HEK293 (cell line): ENCODE measurements at regions not wholly inside any gene's neighbourhood (a gene's known extent, or its start where the extent isn't known, plus 50 kb on each side); places are given as distances from the start of the nearest gene placed in this dataset.

ENCODE experiments used
- CTCF ChIA-PET: fragments of 350-600 bp; formaldehyde crosslinking; extraction: SDS; loops from one replicate; lab custom pipeline; 2021; ENCODE audit warnings: antibody characterized with exemption; lab: Yijun Ruan, JAX
- POLR2A ChIA-PET: fragments of 300-600 bp; formaldehyde crosslinking; extraction: SDS; loops from one replicate; lab custom pipeline; 2020; ENCODE audit warnings: antibody characterized with exemption, inconsistent platforms; lab: Yijun Ruan, JAX
- H3K27ac ChIP-seq: fragments of 200-500 bp; sonication (Bioruptor generic); 2 replicates; pipeline ENCODE4 v1.5.1; 2014; ENCODE audit warnings: low read depth, low read length, control low read depth, inconsistent platforms; ENCODE audit errors: extremely low read depth
- H3K36me3 ChIP-seq, 2 experiments: fragments of 200-500 bp in 1 of 2; sonication (Bioruptor generic) in 1 of 2; 1 replicate in 1 of 2; 2 replicates in 1 of 2; pipeline ENCODE4 v1.5.1; 2014 to 2017; ENCODE audit warnings: inconsistent platforms in 2 of 2, low read length in 2 of 2; ENCODE audit not compliant: control insufficient read depth in 2 of 2, insufficient read depth in 1 of 2
- H3K4me1 ChIP-seq: fragments of 200-500 bp; sonication (Bioruptor generic); 2 replicates; pipeline ENCODE4 v1.5.1; 2014; ENCODE audit warnings: mild to moderate bottlenecking, low read length, inconsistent platforms; ENCODE audit not compliant: control insufficient read depth, insufficient read depth
- H3K4me3 ChIP-seq: 2 replicates; pipeline ENCODE4 v1.5.1; 2011; ENCODE audit warnings: low read depth, mild to moderate bottlenecking, control low read depth, low read length, moderate library complexity
- H3K9me3 ChIP-seq: fragments of 200-500 bp; sonication (Bioruptor generic); 2 replicates; pipeline ENCODE4 v1.5.1; 2014; ENCODE audit warnings: low read depth, low read length, inconsistent platforms; ENCODE audit not compliant: control insufficient read depth, insufficient read depth
- GLI4 ChIP-seq: fragments of 450-650 bp; formaldehyde crosslinking; IDR thresholded peaks from 2 replicates; pipeline ENCODE4 v1.5.1; 2016; ENCODE audit warnings: missing biosample characterization, missing genetic modification characterization
- HOXA7 ChIP-seq: sonication (generic); formaldehyde crosslinking; IDR thresholded peaks from 2 replicates; pipeline ENCODE4 v1.8.1; 2022; ENCODE audit warnings: missing genetic modification reagents, borderline replicate concordance
- HOXD13 ChIP-seq: sonication (generic); formaldehyde crosslinking; IDR thresholded peaks from 2 replicates; pipeline ENCODE4 v1.8.0; 2022; ENCODE audit warnings: missing genetic modification reagents, borderline replicate concordance
- KLF7 ChIP-seq: fragments of 450-650 bp; formaldehyde crosslinking; IDR thresholded peaks from 2 replicates; pipeline ENCODE4 v1.5.1; 2016; ENCODE audit warnings: missing biosample characterization, missing genetic modification characterization, borderline replicate concordance
- KLF8 ChIP-seq: fragments of 450-650 bp; formaldehyde crosslinking; IDR thresholded peaks from 2 replicates; pipeline ENCODE4 v1.5.1; 2016; ENCODE audit warnings: missing biosample characterization, missing genetic modification characterization
- MYNN ChIP-seq: fragments of 450-650 bp; formaldehyde crosslinking; IDR thresholded peaks from 2 replicates; pipeline ENCODE4 v1.5.1; 2016; ENCODE audit warnings: missing biosample characterization, missing genetic modification characterization, borderline replicate concordance
- TCF7L2 ChIP-seq: IDR thresholded peaks from 2 replicates; pipeline ENCODE4 v1.6.1; 2011; ENCODE audit warnings: low read depth, mild to moderate bottlenecking, inconsistent platforms, low read length, moderate library complexity, borderline replicate concordance
- YY1 ChIP-seq: fragments of 450-650 bp; formaldehyde crosslinking; IDR thresholded peaks from 2 replicates; pipeline ENCODE4 v1.5.1; 2018; ENCODE audit warnings: missing biosample characterization, missing genetic modification characterization
- ZBTB11 ChIP-seq: fragments of 450-650 bp; formaldehyde crosslinking; conservative IDR thresholded peaks from 2 replicates; pipeline ENCODE4 v1.5.1; 2016; ENCODE audit warnings: low read depth, missing biosample characterization, missing genetic modification characterization
- ZNF10 ChIP-seq: fragments of 450-650 bp; formaldehyde crosslinking; IDR thresholded peaks from 2 replicates; pipeline ENCODE4 v1.5.1; 2017; ENCODE audit warnings: missing biosample characterization, missing genetic modification characterization
- ZNF112 ChIP-seq: fragments of 450-650 bp; formaldehyde crosslinking; IDR thresholded peaks from 2 replicates; pipeline ENCODE4 v1.5.0; 2017; ENCODE audit warnings: missing biosample characterization, missing genetic modification characterization
- ZNF132 ChIP-seq: fragments of 450-650 bp; formaldehyde crosslinking; IDR thresholded peaks from 2 replicates; pipeline ENCODE4 v1.5.1; 2017; ENCODE audit warnings: missing biosample characterization, missing genetic modification characterization, borderline replicate concordance
- ZNF140 ChIP-seq: fragments of 450-650 bp; formaldehyde crosslinking; IDR thresholded peaks from 2 replicates; pipeline ENCODE4 v1.5.1; 2016; ENCODE audit warnings: missing biosample characterization, missing genetic modification characterization
- ZNF174 ChIP-seq: fragments of 450-650 bp; formaldehyde crosslinking; IDR thresholded peaks from 2 replicates; pipeline ENCODE4 v1.5.0; 2017; ENCODE audit warnings: missing biosample characterization, mild to moderate bottlenecking, missing genetic modification characterization
- ZNF248 ChIP-seq: fragments of 450-650 bp; formaldehyde crosslinking; IDR thresholded peaks from 2 replicates; pipeline ENCODE4 v1.5.1; 2017; ENCODE audit warnings: missing biosample characterization, missing genetic modification characterization
- ZNF302 ChIP-seq: fragments of 450-650 bp; formaldehyde crosslinking; IDR thresholded peaks from 2 replicates; pipeline ENCODE4 v1.5.1; 2016; ENCODE audit warnings: missing biosample characterization, missing genetic modification characterization, low read depth
- ZNF311 ChIP-seq: fragments of 450-650 bp; formaldehyde crosslinking; IDR thresholded peaks from 2 replicates; pipeline ENCODE4 v1.5.1; 2017; ENCODE audit warnings: missing biosample characterization, missing genetic modification characterization, borderline replicate concordance
- ZNF335 ChIP-seq: fragments of 450-650 bp; formaldehyde crosslinking; conservative IDR thresholded peaks from 2 replicates; pipeline ENCODE4 v1.5.1; 2016; ENCODE audit warnings: missing biosample characterization, missing genetic modification characterization
- ZNF37A ChIP-seq: fragments of 450-650 bp; IDR thresholded peaks from 2 replicates; pipeline ENCODE4 v1.5.1; 2018; ENCODE audit warnings: missing biosample characterization, missing genetic modification characterization
- ZNF433 ChIP-seq: fragments of 450-650 bp; formaldehyde crosslinking; IDR thresholded peaks from 2 replicates; pipeline ENCODE4 v1.5.1; 2016; ENCODE audit warnings: missing biosample characterization, missing genetic modification characterization, low read depth
- ZNF473 ChIP-seq: fragments of 450-650 bp; formaldehyde crosslinking; IDR thresholded peaks from 2 replicates; pipeline ENCODE4 v1.5.1; 2017; ENCODE audit warnings: missing biosample characterization, missing genetic modification characterization
- ZNF48 ChIP-seq: fragments of 450-650 bp; formaldehyde crosslinking; IDR thresholded peaks from 2 replicates; pipeline ENCODE4 v1.5.1; 2016; ENCODE audit warnings: missing biosample characterization, missing genetic modification characterization
- ZNF501 ChIP-seq: fragments of 450-650 bp; formaldehyde crosslinking; IDR thresholded peaks from 2 replicates; pipeline ENCODE4 v1.5.1; 2016; ENCODE audit warnings: missing biosample characterization, missing genetic modification characterization
- ZNF561 ChIP-seq: fragments of 450-650 bp; IDR thresholded peaks from 2 replicates; pipeline ENCODE4 v1.5.1; 2018; ENCODE audit warnings: missing biosample characterization, missing genetic modification characterization, borderline replicate concordance
- ZNF621 ChIP-seq: fragments of 450-650 bp; formaldehyde crosslinking; IDR thresholded peaks from 2 replicates; pipeline ENCODE4 v1.5.1; 2017; ENCODE audit warnings: missing biosample characterization, missing genetic modification characterization
- ZNF664 ChIP-seq: fragments of 450-650 bp; formaldehyde crosslinking; IDR thresholded peaks from 2 replicates; pipeline ENCODE4 v1.5.1; 2016; ENCODE audit warnings: missing biosample characterization, missing genetic modification characterization
- ZNF704 ChIP-seq: fragments of 450-650 bp; formaldehyde crosslinking; IDR thresholded peaks from 2 replicates; pipeline ENCODE4 v1.5.1; 2016; ENCODE audit warnings: missing biosample characterization, missing genetic modification characterization
- ZNF768 ChIP-seq: fragments of 450-650 bp; formaldehyde crosslinking; IDR thresholded peaks from 2 replicates; pipeline ENCODE4 v1.5.1; 2018; ENCODE audit warnings: missing biosample characterization, mild to moderate bottlenecking, missing genetic modification characterization
- ZNF777 ChIP-seq: fragments of 450-650 bp; formaldehyde crosslinking; IDR thresholded peaks from 2 replicates; pipeline ENCODE4 v1.5.1; 2017; ENCODE audit warnings: missing biosample characterization, missing genetic modification characterization, borderline replicate concordance
- ZNF791 ChIP-seq: fragments of 450-650 bp; formaldehyde crosslinking; IDR thresholded peaks from 2 replicates; pipeline ENCODE4 v1.5.1; 2016; ENCODE audit warnings: missing biosample characterization, missing genetic modification characterization
- ZSCAN23 ChIP-seq: fragments of 450-650 bp; formaldehyde crosslinking; IDR thresholded peaks from 2 replicates; pipeline ENCODE4 v1.5.1; 2016; ENCODE audit warnings: missing biosample characterization, missing genetic modification characterization
- ZXDB ChIP-seq: fragments of 450-650 bp; formaldehyde crosslinking; IDR thresholded peaks from 2 replicates; pipeline ENCODE4 v1.5.1; 2016; ENCODE audit warnings: missing biosample characterization, missing genetic modification characterization

GRCh38 chr6:156688620-156688971, 88.6 kb upstream of the ARID1B start:
- Histone ChIP-seq H3K4me3 (no peak overlapping the region), H3K4me1 (peaks cover 3% of the 10 kb centered on the region; the same call in 1 of the 2 replicates), H3K27ac (no peak overlapping the region), H3K9me3 (no peaks in the 10 kb centered on the region), H3K36me3 (no peaks in the 10 kb centered on the region)
- TF ChIP-seq HOXD13 (CRISPR knock-in tag): no peak
- no peak for TF ChIP-seq ZNF140 (tag by site-specific recombination)
- TF ChIP-seq ZXDB (tag by site-specific recombination): no peak
- CTCF ChIA-PET: interaction anchor here (0.6 kb wide), 1 partner anchor 136 kb away, joined by 4 read pairs; no protein-coding TSS in a partner anchor
- POLR2A ChIA-PET: interaction anchor here (1.4 kb wide), 1 partner anchor 92 kb away, joined by 3 read pairs; no protein-coding TSS in a partner anchor

GRCh38 chr6:156687789-156688619, 89.2 kb upstream of the ARID1B start:
- Histone ChIP-seq H3K4me1 (peaks cover 3% of the 10 kb centered on the region; the same call in 1 of the 2 replicates), H3K36me3 (no peaks in the 10 kb centered on the region), H3K9me3 (no peaks in the 10 kb centered on the region), H3K4me3 (peak overlapping the region; percentile 65), H3K27ac (peak overlapping the region; percentile 41; the same call in 1 of the 2 replicates)
- CTCF ChIA-PET: no interaction called here
- POLR2A ChIA-PET: interaction anchor here (1.4 kb wide), 1 partner anchor 93 kb away, joined by 3 read pairs; no protein-coding TSS in a partner anchor
- TF ChIP-seq ZNF501 (tag by site-specific recombination): peak; percentile 17; the same call in 1 of the 2 replicates
- TF ChIP-seq ZNF48 (tag by site-specific recombination): no peak
- no peak for TF ChIP-seq TCF7L2
- no peak for TF ChIP-seq ZNF311
- no peak for TF ChIP-seq HOXA7 (CRISPR knock-in tag)
- no peak for TF ChIP-seq ZNF433 (tag by site-specific recombination)
- TF ChIP-seq ZNF174 (tag by site-specific recombination): no peak
- no peak for TF ChIP-seq ZSCAN23 (tag by site-specific recombination)
- TF ChIP-seq ZNF248 (tag by site-specific recombination): no peak
- no peak for TF ChIP-seq ZNF473 (tag by site-specific recombination)
- no peak for TF ChIP-seq ZNF112 (tag by site-specific recombination)
- TF ChIP-seq KLF8 (tag by site-specific recombination): 0 out of 2 replicates have a peak, but pooled peaks have one; percentile 24
- TF ChIP-seq ZNF335 (tag by site-specific recombination): peak; percentile 30; the same call in 1 of the 2 replicates
- no peak for TF ChIP-seq KLF7 (tag by site-specific recombination)
- no peak for TF ChIP-seq GLI4
- TF ChIP-seq ZNF791 (tag by site-specific recombination): no peak
- TF ChIP-seq YY1: 0 out of 2 replicates have a peak, but pooled peaks have one; percentile 5
- TF ChIP-seq ZNF777: 0 out of 2 replicates have a peak, but pooled peaks have one; percentile 23
- TF ChIP-seq ZNF664: no peak
- 0 out of 2 replicates have a peak, but pooled peaks have one; percentile 7 for TF ChIP-seq ZNF561
- no peak for TF ChIP-seq ZNF10 (tag by site-specific recombination)
- TF ChIP-seq ZNF768: no peak
- no peak for TF ChIP-seq ZNF37A (tag by site-specific recombination)
- TF ChIP-seq MYNN (tag by site-specific recombination): no peak
- TF ChIP-seq ZNF132 (tag by site-specific recombination): no peak
- no peak for TF ChIP-seq ZNF302 (tag by site-specific recombination)
- TF ChIP-seq ZBTB11 (tag by site-specific recombination): no peak
- TF ChIP-seq ZNF621: no peak
- no peak for TF ChIP-seq ZNF704 (tag by site-specific recombination)
